Hepatocyte (in vitro differentiated cells): ENCODE measurements at regions not wholly inside any gene's neighbourhood (a gene's known extent, or its start where the extent isn't known, plus 50 kb on each side); places are given as distances from the start of the nearest gene placed in this dataset.

ENCODE experiments used
- DNase-seq: peaks from one replicate; pipeline ENCODE4 v3.0.0-alpha.2; 2016; ENCODE audit warnings: low spot score
- H2AFZ ChIP-seq: fragments of 200-600 bp; sonication (generic); 2 replicates; pipeline ENCODE4 v1.6.0; 2016; ENCODE audit warnings: antibody characterized with exemption, mild to moderate bottlenecking
- H3K27ac ChIP-seq: fragments of 200-600 bp; sonication (generic); 2 replicates; pipeline ENCODE4 v1.5.1; 2016; ENCODE audit warnings: mild to moderate bottlenecking
- H3K27me3 ChIP-seq: fragments of 200-600 bp; sonication (generic); 2 replicates; pipeline ENCODE4 v1.6.1; 2016
- H3K36me3 ChIP-seq: fragments of 200-600 bp; sonication (generic); replicated peaks from 2 replicates; pipeline ENCODE4 v1.5.1; 2016; ENCODE audit warnings: low read depth; ENCODE audit not compliant: insufficient read depth
- H3K4me1 ChIP-seq: fragments of 200-600 bp; sonication (generic); 2 replicates; pipeline ENCODE4 v1.5.1; 2016; ENCODE audit warnings: mild to moderate bottlenecking, moderate library complexity; ENCODE audit not compliant: insufficient read depth
- H3K4me2 ChIP-seq: fragments of 200-600 bp; sonication (generic); 2 replicates; pipeline ENCODE4 v1.6.0; 2016
- H3K4me3 ChIP-seq: fragments of 200-600 bp; sonication (generic); 2 replicates; pipeline ENCODE4 v1.5.1; 2016; ENCODE audit warnings: mild to moderate bottlenecking
- H3K79me2 ChIP-seq: fragments of 200-600 bp; sonication (generic); 2 replicates; pipeline ENCODE4 v1.6.0; 2017; ENCODE audit warnings: mild to moderate bottlenecking
- H3K9me2 ChIP-seq: fragments of 200-600 bp; sonication (generic); replicated peaks from 2 replicates; pipeline ENCODE4 v1.6.0; 2017; ENCODE audit warnings: mild to moderate bottlenecking; ENCODE audit not compliant: insufficient read depth
- H3K9me3 ChIP-seq: fragments of 200-600 bp; sonication (generic); 2 replicates; pipeline ENCODE4 v1.5.1; 2016; ENCODE audit warnings: low read depth, mild to moderate bottlenecking
- H4K20me1 ChIP-seq: fragments of 200-600 bp; sonication (generic); 2 replicates; pipeline ENCODE4 v1.6.0; 2016; ENCODE audit warnings: mild to moderate bottlenecking; ENCODE audit not compliant: insufficient read depth, poor library complexity, severe bottlenecking
- CTCF ChIP-seq: fragments of 200-600 bp; sonication (generic); IDR thresholded peaks from 2 replicates; pipeline ENCODE4 v1.5.1; 2016; ENCODE audit warnings: antibody characterized with exemption, mild to moderate bottlenecking; ENCODE audit not compliant: poor library complexity
- EZH2 ChIP-seq: fragments of 200-600 bp; sonication (generic); IDR thresholded peaks from 2 replicates; pipeline ENCODE4 v1.6.1; 2016; ENCODE audit warnings: antibody characterized with exemption, mild to moderate bottlenecking, borderline replicate concordance
- EZH2phosphoT487 ChIP-seq: fragments of 200-600 bp; sonication (generic); IDR thresholded peaks from one replicate; pipeline ENCODE4 v1.6.1; 2018; ENCODE audit warnings: antibody characterized with exemption, mild to moderate bottlenecking, low read depth, moderate library complexity; ENCODE audit not compliant: unreplicated experiment, severe bottlenecking
- WGBS: methylation state at CpG from one replicate; pipeline ENCODE4 v1.1.6; 2016; ENCODE audit warnings: low lambda C conversion rate; ENCODE audit errors: missing lambda C conversion rate; 5-methylcytosine and 5-hydroxymethylcytosine counted together

GRCh38 chr11:36751335-36751781 lies 153.3 kb upstream of the RAG2 start:
- Histone ChIP-seq H3K4me2 (no peak overlapping the region), H3K4me1 (peaks cover 9% of the 10 kb centered on the region), H3K27ac (peak overlapping the region; percentile 13), H3K9me2 (no peaks in the 10 kb centered on the region), H3K4me3 (no peak overlapping the region), H3K27me3 (no peaks in the 10 kb centered on the region), H3K36me3 (no peaks in the 10 kb centered on the region), H3K79me2 (no peaks in the 10 kb centered on the region), H2AFZ (no peak overlapping the region), H4K20me1 (no peaks in the 10 kb centered on the region), H3K9me3 (no peaks in the 10 kb centered on the region)
- no peak for TF ChIP-seq CTCF
- no peak for TF ChIP-seq EZH2
- no peak for TF ChIP-seq EZH2phosphoT487
- 31% methylated on average over 4 of the region's 4 CpGs for WGBS
- DNase-seq, result peak; percentile 30

DNA sequence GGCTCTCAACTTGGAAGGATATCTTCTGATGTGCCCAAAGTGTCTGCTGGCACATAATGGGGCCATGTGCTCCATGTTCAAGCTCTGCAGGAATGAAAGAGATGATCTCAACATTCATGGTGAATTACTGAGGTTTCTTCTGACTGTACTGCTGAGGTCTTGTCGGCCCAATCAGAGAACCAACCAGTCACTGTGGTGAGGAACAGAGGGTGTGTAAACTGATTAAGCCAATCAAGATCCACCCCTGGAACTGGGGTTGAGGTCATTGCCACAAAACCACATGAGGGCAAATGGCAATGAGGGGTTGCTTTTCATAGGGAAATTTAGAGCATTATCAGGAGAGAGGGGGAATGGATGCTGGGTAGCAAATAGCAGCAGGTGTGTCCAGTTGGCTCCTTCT lies 152.3 kb upstream of the RAG2 start:
- Histone ChIP-seq H3K4me1 (peaks cover 9% of the 10 kb centered on the region), H3K9me3 (no peaks in the 10 kb centered on the region), H3K27ac (no peak overlapping the region), H3K4me2 (no peak overlapping the region), H2AFZ (no peak overlapping the region), H3K4me3 (no peak overlapping the region), H3K79me2 (no peaks in the 10 kb centered on the region), H4K20me1 (no peaks in the 10 kb centered on the region), H3K27me3 (no peaks in the 10 kb centered on the region), H3K36me3 (no peaks in the 10 kb centered on the region), H3K9me2 (no peaks in the 10 kb centered on the region)
- 73% methylated on average over 1 of the region's 1 CpG for WGBS
- TF ChIP-seq EZH2phosphoT487 (no peak), EZH2 (no peak), CTCF (no peak)
- no peak for DNase-seq

DNA sequence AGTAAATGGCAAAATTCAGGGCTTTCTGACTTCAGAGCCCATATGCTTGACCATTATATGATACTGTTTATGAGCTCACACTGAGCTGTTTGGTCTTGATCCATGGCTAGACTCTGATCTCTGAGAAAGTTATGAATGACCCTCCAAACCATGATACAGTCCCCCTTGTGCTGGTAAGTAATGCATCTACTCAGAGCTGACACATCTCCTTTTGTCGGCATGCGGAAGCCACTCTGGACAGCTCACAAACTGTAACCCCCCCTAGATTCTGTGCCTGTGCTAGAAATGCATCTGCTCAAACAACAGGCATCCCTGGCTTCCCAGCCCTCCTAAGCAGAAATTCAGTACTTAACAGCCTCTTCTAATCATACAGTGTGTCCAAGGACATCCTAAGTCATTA lies 150.8 kb upstream of the RAG2 start:
- H3K4me2 ChIP-seq, result no peak overlapping the region
- no peak overlapping the region for H3K27ac ChIP-seq
- no peaks in the 10 kb centered on the region for H3K79me2 ChIP-seq
- H4K20me1 ChIP-seq, result no peaks in the 10 kb centered on the region
- H3K4me1 ChIP-seq, result peaks cover 9% of the 10 kb centered on the region
- TF ChIP-seq EZH2 (no peak), EZH2phosphoT487 (no peak), CTCF (no peak)
- H3K9me2 ChIP-seq, result no peaks in the 10 kb centered on the region
- WGBS, result 48% methylated on average over 2 of the region's 2 CpGs
- H2AFZ ChIP-seq, result no peak overlapping the region
- H3K9me3 ChIP-seq, result no peaks in the 10 kb centered on the region
- no peaks in the 10 kb centered on the region for H3K36me3 ChIP-seq
- no peaks in the 10 kb centered on the region for H3K27me3 ChIP-seq
- no peak overlapping the region for H3K4me3 ChIP-seq
- DNase-seq, result no peak
